ENCODE measurements at regions not wholly inside any gene's neighbourhood (a gene's known extent, or its start where the extent isn't known, plus 50 kb on each side); places are given as distances from the start of the nearest gene placed in this dataset.

- BruUV-seq (replicated peaks) = no TSS peak
- H3K27me3 Mint-ChIP-seq (ENCODE audit: insufficient read depth, unreplicated experiment) = no peaks in the 10 kb centered on the region
- H3K4me1 Mint-ChIP-seq (ENCODE audit: insufficient read depth, unreplicated experiment) = peaks cover 17% of the 10 kb centered on the region
- no peaks in the 10 kb centered on the region for H3K36me3 Mint-ChIP-seq (ENCODE audit: insufficient read depth, unreplicated experiment)
- POLR2A ChIA-PET = no interaction called here
- no peak overlapping the region for H3K27ac Mint-ChIP-seq (ENCODE audit: low read depth, unreplicated experiment)
- H3K9me3 Mint-ChIP-seq (ENCODE audit: unreplicated experiment) = no peaks in the 10 kb centered on the region
- no peak for TF ChIP-seq CTCF (IDR thresholded peaks at IDR 0.05; ENCODE audit: unreplicated experiment)
- intact Hi-C loops (cut with micrococcal nuclease) = no loop called here
- no peak overlapping the region for H3K4me3 Mint-ChIP-seq (ENCODE audit: unreplicated experiment)
- CTCF ChIA-PET = interaction anchor here (1.0 kb wide), 1 partner anchor 161 kb away, joined by 3 read pairs; no protein-coding TSS in a partner anchor
- no peak for DNase-seq (ENCODE audit: unreplicated experiment)
Observed at GRCh38 chr15:62886431-62887071, 156.0 kb upstream of the TPM1 start.

GRCh38 chr15:62887113-62887570 lies 155.4 kb upstream of the TPM1 start:
- Mint-ChIP-seq H3K9me3 (ENCODE audit: unreplicated experiment) (no peaks in the 10 kb centered on the region), H3K27ac (ENCODE audit: low read depth, unreplicated experiment) (no peak overlapping the region), H3K27me3 (ENCODE audit: insufficient read depth, unreplicated experiment) (no peaks in the 10 kb centered on the region), H3K4me3 (ENCODE audit: unreplicated experiment) (no peak overlapping the region), H3K4me1 (ENCODE audit: insufficient read depth, unreplicated experiment) (peaks cover 17% of the 10 kb centered on the region), H3K36me3 (ENCODE audit: insufficient read depth, unreplicated experiment) (no peaks in the 10 kb centered on the region)
- CTCF ChIA-PET = interaction anchor here (0.8 to 1.0 kb wide), 2 partner anchors 9 to 160 kb away, joined by 3 read pairs; no protein-coding TSS in a partner anchor
- no peak for DNase-seq (ENCODE audit: unreplicated experiment)
- no TSS peak for BruUV-seq (replicated peaks)
- TF ChIP-seq CTCF (IDR thresholded peaks at IDR 0.05; ENCODE audit: unreplicated experiment) = no peak
- intact Hi-C loops (cut with micrococcal nuclease) = no loop called here
- POLR2A ChIA-PET = no interaction called here

- ChIA-PET POLR2A (interaction anchor here (0.6 to 1.9 kb wide), 2 partner anchors 8 to 27 kb away, joined by 4 to 6 read pairs; no protein-coding TSS in a partner anchor), CTCF (interaction anchor here (0.7 kb wide), 1 partner anchor 20 kb away, joined by 6 read pairs; no protein-coding TSS in a partner anchor)
- Mint-ChIP-seq H3K4me3 (ENCODE audit: unreplicated experiment) (no peak overlapping the region), H3K36me3 (ENCODE audit: insufficient read depth, unreplicated experiment) (no peaks in the 10 kb centered on the region), H3K27me3 (ENCODE audit: insufficient read depth, unreplicated experiment) (no peaks in the 10 kb centered on the region), H3K4me1 (ENCODE audit: insufficient read depth, unreplicated experiment) (peaks cover 17% of the 10 kb centered on the region), H3K27ac (ENCODE audit: low read depth, unreplicated experiment) (no peak overlapping the region), H3K9me3 (ENCODE audit: unreplicated experiment) (no peaks in the 10 kb centered on the region)
- TF ChIP-seq CTCF (IDR thresholded peaks at IDR 0.05; ENCODE audit: unreplicated experiment) = no peak
- no TSS peak for BruUV-seq (replicated peaks)
- no peak for DNase-seq (ENCODE audit: unreplicated experiment)
- intact Hi-C loops (cut with micrococcal nuclease) = no loop called here
Observed at GRCh38 chr15:62888623-62889022, 153.9 kb upstream of the TPM1 start.

- DNase-seq (ENCODE audit: unreplicated experiment) = no peak
- TF ChIP-seq CTCF (IDR thresholded peaks at IDR 0.05; ENCODE audit: unreplicated experiment) = no peak
- intact Hi-C loops (cut with micrococcal nuclease) = no loop called here
- no peak overlapping the region for H3K4me3 Mint-ChIP-seq (ENCODE audit: unreplicated experiment)
- ChIA-PET POLR2A (interaction anchor here (0.6 to 1.9 kb wide), 3 partner anchors 9 to 26 kb away, joined by 4 to 6 read pairs (median 4); no protein-coding TSS in a partner anchor), CTCF (interaction anchor here (0.9 to 1.4 kb wide), 3 partner anchors 103 to 497 kb away, joined by 3 read pairs; no protein-coding TSS in a partner anchor)
- peaks cover 17% of the 10 kb centered on the region for H3K4me1 Mint-ChIP-seq (ENCODE audit: insufficient read depth, unreplicated experiment)
- H3K27ac Mint-ChIP-seq (ENCODE audit: low read depth, unreplicated experiment) = no peak overlapping the region
- BruUV-seq (replicated peaks) = no TSS peak
- H3K36me3 Mint-ChIP-seq (ENCODE audit: insufficient read depth, unreplicated experiment) = no peaks in the 10 kb centered on the region
- no peaks in the 10 kb centered on the region for H3K9me3 Mint-ChIP-seq (ENCODE audit: unreplicated experiment)
- no peaks in the 10 kb centered on the region for H3K27me3 Mint-ChIP-seq (ENCODE audit: insufficient read depth, unreplicated experiment)
Observed at GRCh38 chr15:62889141-62889661, 153.3 kb upstream of the TPM1 start.
